ENCODE measurements at regions not wholly inside any gene's neighbourhood (a gene's known extent, or its start where the extent isn't known, plus 50 kb on each side); places are given as distances from the start of the nearest gene placed in this dataset.

GRCh38 chr2:172672114-172672513, 63.5 kb upstream of the RAPGEF4 start:
- Histone ChIP-seq H4K5ac (ENCODE audit: insufficient read length, low read depth, low read length) (no peak overlapping the region), H3K4me1 (ENCODE audit: insufficient read depth, low read length) (no peaks in the 10 kb centered on the region), H2AFZ (ENCODE audit: low read length) (no peak overlapping the region), H3K79me1 (ENCODE audit: insufficient read depth, low read depth, low read length, poor library complexity, severe bottlenecking) (no peaks in the 10 kb centered on the region), H3K4ac (ENCODE audit: low read depth, low read length) (no peak overlapping the region), H2BK120ac (ENCODE audit: low read depth, low read length, poor library complexity, severe bottlenecking) (no peak overlapping the region), H4K8ac (replicated peaks; ENCODE audit: insufficient read length, low read depth, low read length) (no peak overlapping the region), H3K27ac (ENCODE audit: insufficient read length, low read depth, low read length) (no peak overlapping the region), H2BK15ac (ENCODE audit: low read depth, low read length) (no peak overlapping the region), H3K14ac (ENCODE audit: insufficient read depth, low read length) (no peak overlapping the region), H3K27me3 (ENCODE audit: insufficient read depth, low read length) (no peaks in the 10 kb centered on the region), H2BK20ac (ENCODE audit: low read depth, low read length, poor library complexity, severe bottlenecking) (no peak overlapping the region), H4K20me1 (ENCODE audit: control insufficient read depth, insufficient read depth, insufficient read length) (no peaks in the 10 kb centered on the region), H2AK5ac (ENCODE audit: insufficient read length, low read length) (no peak overlapping the region), H3K9ac (ENCODE audit: extremely low read depth, insufficient read length, low read length) (no peak overlapping the region), H3K23me2 (ENCODE audit: insufficient read length, low read depth, low read length, poor library complexity, severe bottlenecking) (no peaks in the 10 kb centered on the region), H3K23ac (ENCODE audit: insufficient read length, low read depth, low read length) (no peak overlapping the region), H3K9me3 (ENCODE audit: control insufficient read depth, low read depth, low read length) (no peaks in the 10 kb centered on the region), H3K18ac (ENCODE audit: insufficient read length, low read depth, low read length) (no peak overlapping the region), H2BK12ac (ENCODE audit: insufficient read length, low read depth, low read length) (no peak overlapping the region), H3T11ph (ENCODE audit: low read length) (no peak overlapping the region), H4K91ac (ENCODE audit: insufficient read length, low read depth, low read length) (no peak overlapping the region), H3K79me2 (ENCODE audit: insufficient read depth, low read length) (no peaks in the 10 kb centered on the region), H3K56ac (ENCODE audit: insufficient read length, low read depth, low read length) (no peak overlapping the region), H3K4me2 (ENCODE audit: insufficient read depth, insufficient read length, low read length) (no peak overlapping the region), H2BK5ac (ENCODE audit: insufficient read length, low read length) (no peak overlapping the region)
- TF ChIP-seq, protein P1, sequence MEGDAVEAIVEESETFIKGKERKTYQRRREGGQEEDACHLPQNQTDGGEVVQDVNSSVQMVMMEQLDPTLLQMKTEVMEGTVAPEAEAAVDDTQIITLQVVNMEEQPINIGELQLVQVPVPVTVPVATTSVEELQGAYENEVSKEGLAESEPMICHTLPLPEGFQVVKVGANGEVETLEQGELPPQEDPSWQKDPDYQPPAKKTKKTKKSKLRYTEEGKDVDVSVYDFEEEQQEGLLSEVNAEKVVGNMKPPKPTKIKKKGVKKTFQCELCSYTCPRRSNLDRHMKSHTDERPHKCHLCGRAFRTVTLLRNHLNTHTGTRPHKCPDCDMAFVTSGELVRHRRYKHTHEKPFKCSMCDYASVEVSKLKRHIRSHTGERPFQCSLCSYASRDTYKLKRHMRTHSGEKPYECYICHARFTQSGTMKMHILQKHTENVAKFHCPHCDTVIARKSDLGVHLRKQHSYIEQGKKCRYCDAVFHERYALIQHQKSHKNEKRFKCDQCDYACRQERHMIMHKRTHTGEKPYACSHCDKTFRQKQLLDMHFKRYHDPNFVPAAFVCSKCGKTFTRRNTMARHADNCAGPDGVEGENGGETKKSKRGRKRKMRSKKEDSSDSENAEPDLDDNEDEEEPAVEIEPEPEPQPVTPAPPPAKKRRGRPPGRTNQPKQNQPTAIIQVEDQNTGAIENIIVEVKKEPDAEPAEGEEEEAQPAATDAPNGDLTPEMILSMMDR (conservative IDR thresholded peaks at IDR 0.05): no peak
- Mint-ChIP-seq H3K27me3 (ENCODE audit: low read depth) (peaks cover 16% of the 10 kb centered on the region), H3K9me3 (peaks cover 8% of the 10 kb centered on the region in 2 experiments), H3K4me3 (no peak overlapping the region), H3K27ac (no peak overlapping the region), H3K36me3 (ENCODE audit: insufficient read depth in 1 of 3, low read depth in 3 of 3) (peaks cover 0 to 12% (median 5%) of the 10 kb centered on the region in 3 experiments; a peak in 3 of 7 replicates), H3K4me1 (peaks cover 7 to 10% of the 10 kb centered on the region in 2 experiments)
- no CpG with 5 or more reads among the region's 1 CpG for WGBS (ENCODE audit: extremely low coverage, insufficient read length, low lambda C conversion rate)
- DNase-seq: no peak

All from H9 (cell line).